Loucy (cell line): ENCODE measurements at regions not wholly inside any gene's neighbourhood (a gene's known extent, or its start where the extent isn't known, plus 50 kb on each side); places are given as distances from the start of the nearest gene placed in this dataset.

Experiments used
- CTCF ChIP-seq: fragments of 200-600 bp; sonication (generic); conservative IDR thresholded peaks from 2 replicates; pipeline ENCODE4 v1.5.1; 2014; ENCODE audit warnings: mild to moderate bottlenecking, antibody characterized with exemption, low read length
- EZH2phosphoT487 ChIP-seq: fragments of 200-600 bp; IDR thresholded peaks from 2 replicates; pipeline ENCODE4 v1.6.1; 2018; ENCODE audit warnings: antibody characterized with exemption, mild to moderate bottlenecking, moderate library complexity, borderline replicate concordance

GRCh38 chr6:113411011-113411410 is 446.1 kb upstream of the MARCKS start:
- TF ChIP-seq CTCF (no peak), EZH2phosphoT487 (no peak)
